Right lobe of liver (tissue), 4 donors: ENCODE measurements at regions not wholly inside any gene's neighbourhood (a gene's known extent, or its start where the extent isn't known, plus 50 kb on each side); places are given as distances from the start of the nearest gene placed in this dataset.
"Not testable (repeated sequence)": the region's sequence is repeated elsewhere in the genome, so short reads cannot be mapped to it uniquely, and the experiment has no call there.

Experiments used
- POLR2A ChIP-seq: fragments of 450-650 bp; IDR thresholded peaks from one replicate; pipeline ENCODE4 v1.6.1; 2017; ENCODE audit warnings: antibody characterized with exemption, mild to moderate bottlenecking
- TF ChIP-seq, protein P1 (sequence below), 4 donors: fragments of 200-600 bp in 3 of 4; fragments of 450-650 bp in 1 of 4; IDR thresholded peaks; one replicate each; pipeline versions ENCODE4 v1.5.1 to v1.8.0; 2016 to 2022; ENCODE audit warnings: antibody characterized with exemption in 4 of 4, mild to moderate bottlenecking in 2 of 4
- donor health status: DM: no; HTN: no; CAD: no.
- donor health status: DM: no; HTN: no; CAD: no.
- donor health status: DM: no; HTN: yes; CAD: no.

DNA sequence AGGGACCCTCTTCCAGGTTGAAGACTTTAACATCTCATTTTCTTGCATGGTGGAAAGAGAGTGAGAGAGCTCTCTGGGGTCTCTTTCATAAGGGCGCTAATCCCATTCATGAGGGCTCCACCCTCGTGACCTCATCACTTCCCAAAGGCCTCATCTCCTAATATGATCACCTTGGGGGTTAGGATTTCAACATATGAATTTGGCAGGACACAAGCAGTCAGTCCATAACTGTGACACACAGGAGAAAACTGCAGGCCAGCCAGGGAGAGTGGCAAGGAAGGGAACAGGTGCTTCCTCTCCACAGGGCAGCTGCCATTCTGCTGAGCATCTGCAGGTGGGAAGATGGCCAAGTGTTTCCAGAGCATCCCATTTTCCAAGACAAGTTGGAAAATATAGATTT is 178.9 kb downstream of the BCL2L11 start:
- not testable (repeated sequence) for TF ChIP-seq POLR2A
- TF ChIP-seq, protein P1, sequence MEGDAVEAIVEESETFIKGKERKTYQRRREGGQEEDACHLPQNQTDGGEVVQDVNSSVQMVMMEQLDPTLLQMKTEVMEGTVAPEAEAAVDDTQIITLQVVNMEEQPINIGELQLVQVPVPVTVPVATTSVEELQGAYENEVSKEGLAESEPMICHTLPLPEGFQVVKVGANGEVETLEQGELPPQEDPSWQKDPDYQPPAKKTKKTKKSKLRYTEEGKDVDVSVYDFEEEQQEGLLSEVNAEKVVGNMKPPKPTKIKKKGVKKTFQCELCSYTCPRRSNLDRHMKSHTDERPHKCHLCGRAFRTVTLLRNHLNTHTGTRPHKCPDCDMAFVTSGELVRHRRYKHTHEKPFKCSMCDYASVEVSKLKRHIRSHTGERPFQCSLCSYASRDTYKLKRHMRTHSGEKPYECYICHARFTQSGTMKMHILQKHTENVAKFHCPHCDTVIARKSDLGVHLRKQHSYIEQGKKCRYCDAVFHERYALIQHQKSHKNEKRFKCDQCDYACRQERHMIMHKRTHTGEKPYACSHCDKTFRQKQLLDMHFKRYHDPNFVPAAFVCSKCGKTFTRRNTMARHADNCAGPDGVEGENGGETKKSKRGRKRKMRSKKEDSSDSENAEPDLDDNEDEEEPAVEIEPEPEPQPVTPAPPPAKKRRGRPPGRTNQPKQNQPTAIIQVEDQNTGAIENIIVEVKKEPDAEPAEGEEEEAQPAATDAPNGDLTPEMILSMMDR (IDR thresholded peaks at IDR 0.05), result not testable (repeated sequence)
